ENCODE measurements at regions not wholly inside any gene's neighbourhood (a gene's known extent, or its start where the extent isn't known, plus 50 kb on each side); places are given as distances from the start of the nearest gene placed in this dataset.

DNA sequence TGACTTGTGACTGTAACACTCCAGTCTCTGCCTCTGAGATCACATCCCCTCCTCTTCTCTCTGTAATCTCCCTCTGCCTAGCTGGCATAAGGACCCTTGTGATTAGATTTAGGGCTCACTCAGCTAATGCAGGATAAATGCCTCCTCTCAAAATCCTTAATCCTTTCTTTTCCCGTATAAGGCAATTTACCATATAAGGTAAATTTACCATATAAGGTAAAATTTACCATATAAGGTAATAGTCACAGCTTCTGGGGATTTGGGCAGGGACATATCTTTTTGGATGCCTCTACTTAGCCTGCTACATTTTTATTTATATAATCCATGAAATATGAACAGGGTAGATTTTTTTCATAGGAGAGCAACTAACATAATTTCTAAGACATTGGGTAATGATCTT is 318.0 kb upstream of the PUM3 start:
- no peak for DNase-seq (ENCODE audit: low spot score)

DNA sequence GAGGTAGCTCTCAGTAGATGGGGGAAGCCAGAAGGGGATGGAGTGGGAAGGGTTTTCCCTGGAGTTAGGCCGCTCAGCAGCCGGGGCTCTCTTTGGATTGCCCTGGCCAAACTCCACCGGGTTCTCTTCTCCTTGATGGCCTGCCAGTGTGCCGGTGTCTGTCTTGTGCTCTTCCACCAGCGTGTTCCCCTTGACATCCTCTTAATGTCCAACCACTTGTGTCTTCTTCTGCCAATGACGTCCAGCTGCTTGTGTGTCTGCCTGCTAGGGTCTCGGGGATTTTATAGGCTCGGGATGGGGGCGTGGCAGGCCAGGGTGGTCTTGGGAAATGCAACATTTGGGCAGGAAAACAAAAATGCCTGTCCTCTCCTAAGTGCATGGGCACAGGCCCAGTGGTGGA is 313.1 kb upstream of the PUM3 start:
- no peak for DNase-seq (ENCODE audit: low spot score)

DNA sequence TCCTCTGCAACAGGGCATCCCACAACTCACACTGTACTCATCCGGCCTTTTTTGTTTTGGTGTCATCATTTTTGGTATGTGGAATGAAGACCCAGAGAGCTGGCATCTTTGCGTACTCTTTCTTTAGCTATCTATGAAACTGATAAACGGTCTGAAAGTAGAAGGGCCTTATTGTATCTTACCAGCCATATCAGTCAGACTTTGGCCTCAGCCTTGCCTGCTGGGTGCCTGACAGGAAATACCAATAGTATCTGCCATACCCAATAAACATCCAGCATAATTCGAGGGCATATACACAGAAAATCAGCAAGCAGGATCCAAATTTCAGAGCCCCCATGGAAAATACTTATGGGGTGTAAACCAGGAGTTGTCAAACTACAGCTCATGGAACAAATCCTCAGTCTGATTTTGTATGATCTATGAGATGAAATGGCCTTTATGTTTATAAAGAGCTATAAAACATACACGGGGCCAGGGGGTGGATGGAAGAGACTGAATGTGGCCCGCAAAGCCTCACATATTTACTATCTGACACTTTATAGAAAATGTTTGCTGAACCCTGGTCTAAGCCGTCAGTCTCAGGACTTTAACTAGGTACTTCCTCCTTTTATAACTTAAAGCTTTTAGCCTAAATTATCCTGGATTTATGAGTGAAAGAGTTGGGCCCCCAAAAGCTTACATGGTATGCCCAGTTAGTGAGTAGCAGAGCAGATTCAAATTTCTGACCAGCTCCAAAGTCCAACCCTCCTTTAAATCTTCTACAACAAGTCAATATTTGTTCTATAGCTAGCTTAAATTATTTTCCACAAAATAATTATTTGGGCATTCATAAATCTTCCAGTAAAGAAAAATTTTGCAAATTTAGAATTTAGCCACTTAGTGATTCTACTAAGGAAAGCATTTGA is 308.0 kb upstream of the PUM3 start:
- DNase-seq (ENCODE audit: low spot score): no peak

DNA sequence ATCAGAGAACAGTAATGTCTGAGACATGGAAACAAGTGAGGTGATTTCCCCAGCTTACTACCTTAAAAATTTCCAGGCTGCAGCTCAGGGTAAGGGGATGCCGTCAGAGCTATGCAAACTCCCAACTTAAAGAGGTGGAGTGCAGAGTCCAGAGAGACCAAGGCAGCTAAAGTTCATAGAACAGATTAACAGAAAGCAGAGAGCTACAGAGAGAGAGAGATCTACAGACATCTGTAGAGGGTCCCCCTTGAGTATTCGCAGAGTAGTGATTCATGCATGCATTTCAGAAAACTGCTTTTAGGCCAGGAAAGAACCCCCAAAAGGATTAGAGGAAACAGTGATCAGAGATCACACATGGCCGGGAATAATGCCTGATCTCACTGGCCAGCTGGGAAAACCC is 306.2 kb upstream of the PUM3 start:
- no peak for DNase-seq (ENCODE audit: low spot score)

DNA sequence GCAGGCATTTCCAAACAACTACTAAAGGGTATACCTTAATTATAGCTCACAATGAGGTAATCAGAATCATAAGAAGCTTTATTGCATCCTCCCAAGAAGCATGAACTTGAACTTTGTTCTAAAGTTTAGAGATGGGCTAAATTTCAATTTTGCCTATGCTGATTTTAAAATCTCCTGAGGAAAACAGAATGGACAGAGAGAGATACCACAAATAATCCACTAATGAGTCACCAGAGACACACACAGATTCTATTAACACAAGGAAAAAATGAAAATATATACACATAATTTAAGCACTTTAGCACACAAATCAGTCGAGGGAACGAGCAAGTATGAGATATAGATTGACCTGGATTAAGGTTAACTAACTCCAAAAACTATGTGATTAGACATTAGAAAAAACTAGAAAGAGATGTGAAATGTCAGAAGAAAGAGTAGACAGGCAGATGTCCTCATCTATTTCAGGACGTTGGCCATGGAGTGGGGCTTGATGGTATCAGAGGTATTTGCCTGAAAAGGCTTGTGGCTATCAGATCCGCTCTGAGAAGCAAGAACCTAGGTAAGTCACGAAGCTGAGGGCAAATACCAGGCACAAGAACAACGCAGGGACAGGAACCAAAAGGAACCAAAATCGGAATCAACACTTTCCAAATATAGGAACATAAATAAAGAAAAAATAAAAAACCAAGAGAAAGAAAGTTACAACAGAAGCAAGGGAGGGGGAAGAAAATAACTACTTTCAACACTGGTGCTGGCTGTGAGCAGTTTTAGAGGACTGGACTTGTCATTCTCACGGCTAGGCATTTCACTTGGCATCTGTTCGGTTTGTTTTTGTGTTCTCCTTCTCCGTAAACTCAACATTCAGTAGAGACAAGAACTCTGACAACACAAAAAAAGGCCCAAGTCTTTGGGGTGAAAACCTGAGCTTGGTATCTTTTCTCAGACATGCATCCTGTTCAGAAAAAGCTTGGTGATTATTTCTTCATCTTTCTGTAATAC is 294.6 kb upstream of the PUM3 start:
- no peak for DNase-seq (ENCODE audit: low spot score)

DNA sequence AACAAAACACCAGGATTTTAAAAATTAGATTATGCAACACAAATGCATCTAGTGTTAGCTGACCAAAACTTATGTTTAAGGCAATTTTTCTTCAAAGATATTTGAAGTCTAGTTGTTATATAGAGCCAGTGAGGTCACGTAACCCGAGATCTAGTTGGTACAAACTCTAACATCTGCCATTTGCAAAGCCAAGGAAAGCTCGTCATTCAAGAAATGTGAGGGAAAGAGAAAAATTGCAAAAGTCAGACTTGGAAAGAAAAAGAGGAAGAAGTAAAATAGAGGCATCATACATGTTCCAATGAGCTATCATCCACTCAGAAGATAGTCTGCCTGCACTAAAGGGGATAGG is 293.4 kb upstream of the PUM3 start:
- DNase-seq (ENCODE audit: low spot score): peak; percentile 23

DNA sequence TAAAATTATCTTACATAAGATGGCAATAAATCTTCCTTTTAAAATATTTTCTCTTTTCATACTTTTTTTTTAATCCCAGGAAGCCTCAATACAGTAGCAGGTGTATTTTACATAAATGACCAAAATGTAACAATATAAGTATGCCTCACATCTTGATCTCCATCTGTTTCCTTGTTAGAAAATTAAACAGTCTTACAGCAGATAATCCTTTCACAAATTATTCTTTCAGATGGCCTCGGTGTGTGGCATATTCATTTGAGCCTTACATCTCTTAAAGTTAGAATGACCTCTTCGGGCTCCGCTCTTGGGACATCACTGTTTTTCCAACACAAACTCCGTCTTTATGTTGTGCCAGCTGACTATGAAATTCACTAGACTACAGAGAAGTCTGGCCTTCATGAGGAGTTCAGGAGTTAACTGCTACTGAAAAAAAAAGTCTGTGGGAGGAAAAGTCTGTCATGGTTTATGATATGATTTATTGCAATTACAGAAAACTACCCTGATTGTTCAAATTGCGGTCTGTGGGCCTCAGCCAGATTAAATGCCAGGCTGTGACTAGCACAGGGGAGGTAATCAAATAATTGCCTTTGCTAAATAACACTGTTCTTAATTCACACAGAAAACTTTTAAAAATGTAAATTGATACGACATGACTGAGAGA is 292.9 kb upstream of the PUM3 start:
- DNase-seq (ENCODE audit: low spot score): peak; percentile 5

DNA sequence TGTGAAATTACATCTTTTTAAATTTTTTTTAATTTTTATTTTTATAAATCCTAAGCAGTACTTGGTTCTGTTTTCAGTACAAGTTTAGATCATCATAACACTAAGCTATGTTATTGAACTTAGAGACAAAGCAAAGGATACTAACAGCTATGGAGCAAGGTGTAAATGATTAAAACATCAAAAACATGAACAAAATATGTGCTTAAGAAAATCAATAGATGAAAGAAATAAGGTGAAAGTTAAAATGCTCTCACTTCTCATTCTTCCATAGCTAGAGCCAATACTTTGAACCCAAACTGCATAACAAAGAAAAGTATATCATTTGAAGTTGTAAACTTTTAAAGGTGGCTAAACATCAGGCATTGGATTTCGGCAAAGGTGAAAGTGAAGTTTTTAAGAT is 292.3 kb upstream of the PUM3 start:
- no peak for DNase-seq (ENCODE audit: low spot score)

DNA sequence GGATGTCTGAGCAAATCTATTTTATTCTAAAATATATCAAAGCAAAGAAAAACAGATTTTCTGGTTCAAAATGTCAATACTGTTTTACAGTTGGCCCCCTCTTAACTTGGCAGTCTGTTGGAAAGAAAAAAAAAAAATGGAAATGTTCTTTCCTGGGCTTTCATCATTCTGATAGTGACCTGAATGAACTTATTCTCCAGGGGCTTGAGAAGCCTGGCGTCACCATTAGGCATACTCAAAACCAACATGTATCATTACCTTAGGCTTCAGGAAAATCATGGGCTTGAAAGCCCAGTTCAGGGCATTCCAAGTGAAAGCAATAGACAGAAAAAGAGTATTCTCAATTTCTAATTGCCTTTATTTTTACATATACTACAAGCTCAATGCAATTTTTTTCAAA is 283.7 kb upstream of the PUM3 start:
- DNase-seq (ENCODE audit: low spot score): no peak

DNA sequence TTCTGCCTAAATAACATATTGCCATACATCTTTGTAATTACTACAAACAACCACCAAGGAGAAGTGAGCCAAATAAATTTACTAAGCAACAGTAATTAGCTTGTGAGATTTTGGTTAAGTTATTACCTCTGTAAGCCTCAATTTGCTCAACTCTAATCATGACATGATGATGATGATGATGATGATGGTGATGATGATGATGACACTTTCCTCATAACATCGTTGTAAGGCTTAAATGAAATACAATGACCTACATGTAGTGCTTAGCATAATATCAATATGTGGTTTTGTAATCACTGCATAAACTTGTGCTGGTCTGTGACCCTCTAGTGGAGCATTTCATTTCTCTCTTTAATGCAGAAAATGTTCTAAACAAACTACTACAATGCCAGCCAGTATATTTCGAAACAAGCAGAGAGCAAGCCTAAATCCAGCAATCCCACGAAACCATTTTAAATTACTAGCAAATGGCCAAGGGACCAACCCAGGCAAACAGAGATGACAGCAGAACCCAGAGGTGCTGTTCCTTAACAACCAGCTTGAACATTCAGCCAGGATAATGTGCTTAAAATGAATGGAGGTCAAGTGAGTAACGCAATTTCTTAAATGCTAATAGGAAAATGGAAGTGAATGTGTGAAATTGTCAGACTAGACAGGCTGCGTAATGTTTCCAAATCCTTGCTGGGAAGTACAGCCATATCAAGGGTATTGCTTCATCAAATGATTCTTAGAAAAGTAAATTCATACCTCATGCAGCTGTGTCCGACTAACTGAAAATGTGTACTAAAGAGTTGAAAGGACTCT is 281.9 kb upstream of the PUM3 start:
- DNase-seq (ENCODE audit: low spot score): no peak

DNA sequence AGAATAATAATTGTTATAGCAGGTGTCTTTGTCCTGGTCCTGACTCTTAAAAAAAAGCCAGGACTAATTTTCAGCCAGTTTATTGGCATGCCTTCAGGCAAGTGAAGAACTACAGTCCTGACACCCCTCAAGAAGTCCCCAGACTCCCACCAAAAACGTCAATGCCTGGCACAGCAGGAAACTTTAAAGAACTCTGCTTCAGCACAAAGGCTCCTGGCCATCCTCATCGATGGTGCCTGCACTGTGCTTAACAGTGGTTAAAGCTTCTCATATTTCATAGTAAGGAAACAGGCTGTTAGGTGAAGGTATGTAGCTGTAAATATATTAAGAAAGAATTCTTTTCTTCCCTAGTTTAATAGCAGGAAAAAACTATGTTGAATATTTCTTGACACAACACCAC is 280.1 kb upstream of the PUM3 start:
- no peak for DNase-seq (ENCODE audit: low spot score)

DNA sequence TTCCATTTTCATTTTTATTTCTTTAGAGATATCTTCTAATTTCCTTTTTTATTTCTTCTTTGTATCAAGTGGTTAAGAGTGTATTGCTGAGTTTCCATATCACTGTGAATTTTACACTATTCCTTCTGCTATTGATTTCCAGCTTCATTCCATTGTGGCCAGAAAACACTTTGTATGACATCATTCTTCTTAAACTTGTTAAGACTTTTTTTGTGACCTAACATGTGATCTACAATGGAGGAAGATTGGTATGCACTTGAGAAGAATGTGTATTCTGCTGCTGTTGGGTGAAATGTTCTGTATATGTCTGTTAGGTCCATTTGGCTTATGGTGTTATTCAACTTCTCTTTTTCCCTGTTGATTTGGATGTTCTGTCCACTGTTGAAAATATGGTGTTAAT is 274.2 kb upstream of the PUM3 start:
- no peak for DNase-seq (ENCODE audit: low spot score)

DNA sequence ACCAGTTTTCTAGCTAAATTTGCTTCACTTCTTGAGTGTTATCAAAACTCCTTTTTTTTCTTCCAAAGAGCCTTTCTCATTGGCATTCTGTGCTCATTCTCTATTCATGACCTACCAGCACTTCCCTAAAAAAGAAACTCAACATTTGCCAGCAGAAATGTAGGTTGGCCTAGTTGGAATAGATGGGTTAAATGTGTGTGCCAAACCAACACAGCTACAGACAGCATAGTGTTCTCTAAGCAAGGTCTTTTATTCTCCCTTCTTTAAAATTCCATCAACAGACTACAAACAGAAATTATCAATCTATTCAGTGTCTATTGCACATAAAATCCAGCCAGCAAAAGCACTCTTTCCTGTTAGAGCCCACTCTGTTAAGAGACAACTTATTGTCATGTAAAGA is 255.8 kb upstream of the PUM3 start:
- no peak for DNase-seq (ENCODE audit: low spot score)

DNA sequence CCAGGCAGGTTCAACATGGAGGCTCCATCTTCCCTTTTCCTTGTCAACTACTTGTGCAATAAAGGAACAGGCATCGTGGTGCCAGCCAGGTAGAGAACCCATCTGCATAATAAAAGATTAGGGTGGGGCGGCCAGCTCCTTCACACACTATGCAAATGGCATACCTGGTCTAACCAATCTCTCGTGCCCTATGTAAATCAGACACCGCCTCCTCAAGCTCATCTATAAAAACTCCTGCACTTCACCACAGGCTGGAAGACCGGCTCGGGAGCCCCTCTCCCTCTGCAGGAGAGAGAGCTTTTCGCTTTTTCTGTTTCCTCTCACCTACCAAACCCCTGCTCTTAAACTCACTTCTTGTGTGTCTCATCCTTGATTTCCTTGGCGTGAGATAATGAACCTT is 244.3 kb upstream of the PUM3 start:
- DNase-seq (ENCODE audit: low spot score): peak; percentile 1

DNA sequence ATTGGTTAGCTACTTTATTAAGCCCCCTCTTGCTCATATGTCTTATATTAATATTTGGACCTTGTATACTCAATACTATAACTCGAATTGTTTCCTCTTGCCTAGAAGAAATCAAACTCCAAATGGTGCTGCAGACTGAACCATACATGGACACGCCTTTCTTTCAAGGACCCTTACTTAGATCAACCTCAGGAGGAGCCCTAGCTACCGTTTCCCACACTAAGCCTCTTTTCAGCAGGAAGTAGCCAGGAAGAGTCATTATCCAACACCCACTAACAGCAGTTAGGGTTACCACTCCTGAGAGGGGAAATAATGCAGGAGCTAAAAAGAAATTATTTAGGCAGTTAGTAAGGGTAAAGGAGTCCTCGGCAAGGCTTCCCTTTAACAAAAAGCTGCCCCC is 243.8 kb upstream of the PUM3 start:
- peak; percentile 2 for DNase-seq (ENCODE audit: low spot score)

DNA sequence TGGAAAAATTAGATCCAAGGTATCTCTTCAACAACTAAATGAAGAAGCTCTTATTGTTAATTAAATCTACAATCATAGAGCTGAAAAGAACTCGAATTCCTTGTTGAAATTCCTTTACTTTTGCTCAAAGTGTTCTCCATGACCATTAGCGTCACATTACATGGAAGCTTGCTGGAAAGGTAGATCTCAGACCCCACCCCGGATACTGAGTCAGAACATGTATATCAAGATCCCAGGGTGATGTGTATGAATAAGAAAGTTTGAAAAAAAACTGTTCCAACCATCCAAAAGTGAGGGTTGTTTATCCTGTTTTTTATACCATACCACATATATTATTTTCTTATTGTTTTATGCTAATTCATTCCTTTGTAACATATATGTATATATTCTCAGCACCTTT is 237.1 kb upstream of the PUM3 start:
- peak; percentile 4 for DNase-seq (ENCODE audit: low spot score)

DNA sequence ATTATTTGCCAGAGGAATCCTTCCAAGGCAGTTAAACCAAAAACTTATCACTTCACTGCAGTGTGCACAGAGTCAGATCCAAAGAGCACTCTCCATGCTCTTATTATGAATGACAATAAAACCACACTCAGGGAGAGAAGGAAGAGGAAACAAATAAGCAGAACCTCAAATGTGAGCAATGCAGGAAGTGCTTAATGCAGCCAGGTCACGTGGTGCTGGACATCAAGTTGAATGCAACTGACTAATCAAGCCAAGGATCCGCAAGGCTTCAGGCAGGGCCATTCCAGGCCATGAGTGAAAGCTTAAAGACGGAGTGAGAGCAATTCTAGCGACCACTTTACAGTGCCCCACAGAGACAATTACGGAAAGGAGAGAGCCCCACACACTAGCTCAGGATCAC is 230.4 kb upstream of the PUM3 start:
- DNase-seq (ENCODE audit: low spot score): peak; percentile 7

DNA sequence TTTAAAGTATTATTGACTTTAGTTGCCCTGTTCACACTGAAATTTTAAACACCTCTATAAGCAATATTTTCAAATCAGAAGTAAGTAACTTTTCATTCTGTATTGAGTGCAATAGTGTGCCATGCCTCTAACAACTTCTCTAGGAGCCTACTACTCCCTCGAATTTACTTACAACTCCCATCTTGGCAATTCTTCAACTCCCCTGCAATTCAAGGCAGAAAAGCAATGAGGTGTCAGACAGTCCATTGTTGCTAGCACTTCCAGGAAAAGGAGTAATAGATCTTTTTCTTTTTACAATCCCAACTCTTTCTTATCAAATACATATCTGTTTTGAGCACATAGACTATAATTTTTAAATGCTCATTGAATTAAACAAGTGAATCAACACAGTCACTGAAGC is 222.7 kb upstream of the PUM3 start:
- DNase-seq (ENCODE audit: low spot score): no peak

DNA sequence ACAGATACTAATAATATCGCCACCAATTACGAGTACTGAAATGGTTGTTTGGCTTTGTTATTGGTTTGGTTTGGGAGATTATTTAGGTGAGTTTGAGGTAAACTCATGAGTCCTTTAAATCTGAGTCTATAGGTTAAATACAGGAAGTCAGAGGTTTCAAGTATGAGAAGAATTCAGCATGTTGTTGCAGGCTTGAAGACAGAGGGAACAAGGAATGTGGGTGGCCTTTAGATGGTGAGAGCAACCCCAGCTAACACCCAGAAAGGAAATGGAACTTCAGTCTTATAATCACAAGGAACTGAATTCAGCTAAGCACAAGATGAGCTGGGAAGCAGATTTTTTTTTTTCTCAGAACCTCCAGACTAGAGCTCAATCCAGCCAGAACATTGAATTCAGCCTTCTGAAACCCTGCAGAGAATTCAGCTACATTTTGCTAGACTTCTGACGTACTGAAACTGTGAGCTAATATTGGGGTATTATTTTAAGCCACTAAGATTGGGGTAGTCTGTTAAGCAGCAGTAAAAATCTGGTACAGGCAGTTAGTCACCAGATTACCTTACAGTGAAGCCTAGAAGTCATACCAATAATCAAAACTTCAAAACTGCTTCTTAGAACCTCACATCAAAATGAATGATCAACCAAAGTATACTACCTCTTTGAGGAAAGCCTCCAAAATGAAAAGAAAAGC is 216.0 kb upstream of the PUM3 start:
- DNase-seq (ENCODE audit: low spot score): no peak

DNA sequence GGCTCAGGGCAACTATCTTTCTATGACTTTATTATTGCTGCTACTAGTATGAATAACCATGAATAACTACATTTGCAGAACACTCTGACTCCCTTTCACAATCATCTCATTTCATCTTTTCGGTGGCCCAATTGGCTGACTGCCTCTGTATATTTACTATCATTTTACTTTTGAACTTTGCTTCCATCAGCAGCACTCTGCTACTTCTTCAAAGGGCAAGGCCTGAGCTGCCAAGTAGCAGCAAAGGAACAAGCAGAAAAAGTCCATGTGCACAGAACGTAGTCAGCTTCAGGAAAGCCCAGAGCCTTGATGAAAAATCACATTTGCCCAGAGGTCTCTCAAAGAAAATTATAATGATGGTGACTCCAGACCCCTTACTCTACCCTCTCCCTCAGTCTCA is 214.5 kb upstream of the PUM3 start:
- no peak for DNase-seq (ENCODE audit: low spot score)

DNA sequence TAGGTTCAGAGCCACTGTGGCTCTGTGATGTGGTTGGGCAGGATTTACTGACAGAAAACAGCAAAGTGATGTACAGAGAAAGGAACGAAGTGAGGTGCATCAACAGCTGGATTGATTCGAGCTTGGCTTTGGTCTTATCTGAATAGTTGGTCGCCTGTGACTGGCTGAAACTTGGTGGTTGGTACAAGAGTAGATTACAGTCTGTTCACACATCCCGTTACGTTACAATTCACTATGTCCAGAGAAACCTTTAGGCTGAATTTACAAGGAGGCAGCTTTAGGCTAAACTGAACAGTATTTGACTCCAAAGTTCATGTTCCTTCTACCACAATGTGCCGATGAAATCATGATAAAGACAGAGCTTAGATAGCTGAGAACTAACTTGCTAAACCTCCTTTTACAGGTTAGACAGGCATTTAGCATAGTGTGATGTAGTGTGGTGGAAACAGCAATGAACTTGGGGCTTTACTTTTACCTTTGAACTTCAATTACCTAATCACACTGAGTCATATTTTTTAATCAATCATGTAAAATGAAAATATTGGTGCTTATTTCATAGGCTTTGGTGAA is 210.2 kb upstream of the PUM3 start:
- DNase-seq (ENCODE audit: low spot score): no peak

All from H4 (cell line).